ENCODE measurements at regions not wholly inside any gene's neighbourhood (a gene's known extent, or its start where the extent isn't known, plus 50 kb on each side); places are given as distances from the start of the nearest gene placed in this dataset.

GRCh38 chr5:13063088-13063487, 881.4 kb downstream of the DNAH5 start:
- Histone ChIP-seq H3K27ac (no peak overlapping the region), H3K4me3 (no peak overlapping the region), H3K4me1 (no peaks in the 10 kb centered on the region), H3K9me3 (peaks cover 0 to 4% (median 0%) of the 10 kb centered on the region in 4 donors), H3K36me3 (no peaks in the 10 kb centered on the region), H3K27me3 (no peaks in the 10 kb centered on the region)
- no peak for TF ChIP-seq POLR2A (IDR thresholded peaks at IDR 0.05)
- TF ChIP-seq CTCF (IDR thresholded peaks at IDR 0.05) = no peak
- no peak for DNase-seq

GRCh38 chr5:13045897-13046551, 898.5 kb downstream of the DNAH5 start:
- H3K4me1 ChIP-seq = no peaks in the 10 kb centered on the region
- no peak for TF ChIP-seq CTCF (IDR thresholded peaks at IDR 0.05)
- TF ChIP-seq POLR2A (IDR thresholded peaks at IDR 0.05) = no peak
- no peaks in the 10 kb centered on the region for H3K27me3 ChIP-seq
- no peaks in the 10 kb centered on the region for H3K36me3 ChIP-seq
- no peak overlapping the region for H3K4me3 ChIP-seq
- H3K9me3 ChIP-seq = no peaks in the 10 kb centered on the region
- DNase-seq = no peak
- no peak overlapping the region for H3K27ac ChIP-seq

- Histone ChIP-seq H3K9me3 (no peaks in the 10 kb centered on the region), H3K4me1 (no peaks in the 10 kb centered on the region), H3K27me3 (no peaks in the 10 kb centered on the region), H3K36me3 (no peaks in the 10 kb centered on the region), H3K27ac (no peak overlapping the region), H3K4me3 (no peak overlapping the region)
- DNase-seq = no peak
- TF ChIP-seq POLR2A (IDR thresholded peaks at IDR 0.05) (no peak), CTCF (IDR thresholded peaks at IDR 0.05) (no peak)
Measured at GRCh38 chr5:13034061-13034460, 910.4 kb downstream of the DNAH5 start.

GRCh38 chr5:13029211-13029610, 915.3 kb downstream of the DNAH5 start:
- no peak for TF ChIP-seq POLR2A (IDR thresholded peaks at IDR 0.05)
- TF ChIP-seq CTCF (IDR thresholded peaks at IDR 0.05) = no peak
- no peaks in the 10 kb centered on the region for H3K27me3 ChIP-seq
- H3K9me3 ChIP-seq = no peaks in the 10 kb centered on the region
- no peaks in the 10 kb centered on the region for H3K4me1 ChIP-seq
- no peak overlapping the region for H3K4me3 ChIP-seq
- H3K27ac ChIP-seq = no peak overlapping the region
- DNase-seq = no peak
- no peaks in the 10 kb centered on the region for H3K36me3 ChIP-seq

- H3K27ac ChIP-seq = no peak overlapping the region
- no peaks in the 10 kb centered on the region for H3K36me3 ChIP-seq
- no peak for DNase-seq
- no peaks in the 10 kb centered on the region for H3K27me3 ChIP-seq
- H3K4me1 ChIP-seq = no peaks in the 10 kb centered on the region
- TF ChIP-seq POLR2A (IDR thresholded peaks at IDR 0.05) (no peak), CTCF (IDR thresholded peaks at IDR 0.05) (no peak)
- no peak overlapping the region for H3K4me3 ChIP-seq
- no peaks in the 10 kb centered on the region for H3K9me3 ChIP-seq
Measured at GRCh38 chr5:13027874-13028273, 916.6 kb downstream of the DNAH5 start.

- Histone ChIP-seq H3K27ac (no peak overlapping the region), H3K4me1 (no peaks in the 10 kb centered on the region), H3K27me3 (no peaks in the 10 kb centered on the region), H3K4me3 (no peak overlapping the region), H3K9me3 (no peaks in the 10 kb centered on the region), H3K36me3 (no peaks in the 10 kb centered on the region)
- no peak for DNase-seq
- TF ChIP-seq CTCF (IDR thresholded peaks at IDR 0.05) = no peak
- no peak for TF ChIP-seq POLR2A (IDR thresholded peaks at IDR 0.05)
Measured at GRCh38 chr5:13019729-13020128, 924.8 kb downstream of the DNAH5 start.

Measured in Peyer's patch (tissue), 4 donors.